ENCODE measurements at regions not wholly inside any gene's neighbourhood (a gene's known extent, or its start where the extent isn't known, plus 50 kb on each side); places are given as distances from the start of the nearest gene placed in this dataset.

DNA sequence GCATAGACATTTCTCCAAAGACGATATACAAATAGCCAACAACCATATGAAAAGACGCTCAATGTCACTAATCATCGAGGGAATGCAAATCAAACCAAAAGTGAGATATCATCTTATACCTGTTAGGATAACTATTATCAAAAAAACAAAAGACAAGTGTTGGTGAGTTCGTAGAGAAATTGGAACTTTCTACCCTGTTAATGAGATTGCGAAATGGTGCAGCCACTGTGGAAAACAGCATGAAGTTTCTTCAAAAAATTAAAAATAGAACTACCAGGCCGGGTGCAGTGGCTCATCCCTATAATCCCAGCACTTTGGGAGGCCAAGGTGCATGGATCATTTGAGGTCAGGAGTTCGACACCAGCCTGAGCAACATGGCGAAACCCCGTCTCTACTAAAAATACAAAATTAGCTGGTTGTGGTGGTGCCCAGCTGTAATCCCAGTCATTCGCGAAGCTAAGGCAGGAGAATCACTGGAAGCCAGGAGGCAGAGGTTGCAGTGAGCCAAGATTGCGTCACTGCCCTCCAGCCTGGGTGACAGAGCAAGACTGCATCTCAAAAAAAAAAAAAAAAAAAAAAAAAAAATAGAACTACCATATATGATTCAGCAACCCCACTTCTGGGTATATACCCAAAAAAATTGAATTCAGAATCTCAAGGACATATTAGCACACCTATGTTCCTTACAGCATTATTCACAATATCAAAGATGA lies 170.0 kb upstream of the ZNF184 start:
- TF ChIP-seq POLR2A (IDR thresholded peaks at IDR 0.05): no peak
- TF ChIP-seq, protein P1, sequence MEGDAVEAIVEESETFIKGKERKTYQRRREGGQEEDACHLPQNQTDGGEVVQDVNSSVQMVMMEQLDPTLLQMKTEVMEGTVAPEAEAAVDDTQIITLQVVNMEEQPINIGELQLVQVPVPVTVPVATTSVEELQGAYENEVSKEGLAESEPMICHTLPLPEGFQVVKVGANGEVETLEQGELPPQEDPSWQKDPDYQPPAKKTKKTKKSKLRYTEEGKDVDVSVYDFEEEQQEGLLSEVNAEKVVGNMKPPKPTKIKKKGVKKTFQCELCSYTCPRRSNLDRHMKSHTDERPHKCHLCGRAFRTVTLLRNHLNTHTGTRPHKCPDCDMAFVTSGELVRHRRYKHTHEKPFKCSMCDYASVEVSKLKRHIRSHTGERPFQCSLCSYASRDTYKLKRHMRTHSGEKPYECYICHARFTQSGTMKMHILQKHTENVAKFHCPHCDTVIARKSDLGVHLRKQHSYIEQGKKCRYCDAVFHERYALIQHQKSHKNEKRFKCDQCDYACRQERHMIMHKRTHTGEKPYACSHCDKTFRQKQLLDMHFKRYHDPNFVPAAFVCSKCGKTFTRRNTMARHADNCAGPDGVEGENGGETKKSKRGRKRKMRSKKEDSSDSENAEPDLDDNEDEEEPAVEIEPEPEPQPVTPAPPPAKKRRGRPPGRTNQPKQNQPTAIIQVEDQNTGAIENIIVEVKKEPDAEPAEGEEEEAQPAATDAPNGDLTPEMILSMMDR (IDR thresholded peaks at IDR 0.05): no peak

All from esophagus squamous epithelium (tissue), 4 donors.